Activated CD4-positive, alpha-beta T cell treated with anti-CD3 and anti-CD28 coated beads, Interleukin-2, Interleukin-4, amounts not matched to agents 100 ng/mL and 50 ng/mL, durations not matched to agents 16 hours and 8 hours (primary cell): ENCODE measurements at regions not wholly inside any gene's neighbourhood (a gene's known extent, or its start where the extent isn't known, plus 50 kb on each side); places are given as distances from the start of the nearest gene placed in this dataset.

Source experiments
- DNase-seq: peaks from one replicate; pipeline ENCODE4 v3.0.0-alpha.2; 2020; ENCODE audit warnings: low spot score

DNA sequence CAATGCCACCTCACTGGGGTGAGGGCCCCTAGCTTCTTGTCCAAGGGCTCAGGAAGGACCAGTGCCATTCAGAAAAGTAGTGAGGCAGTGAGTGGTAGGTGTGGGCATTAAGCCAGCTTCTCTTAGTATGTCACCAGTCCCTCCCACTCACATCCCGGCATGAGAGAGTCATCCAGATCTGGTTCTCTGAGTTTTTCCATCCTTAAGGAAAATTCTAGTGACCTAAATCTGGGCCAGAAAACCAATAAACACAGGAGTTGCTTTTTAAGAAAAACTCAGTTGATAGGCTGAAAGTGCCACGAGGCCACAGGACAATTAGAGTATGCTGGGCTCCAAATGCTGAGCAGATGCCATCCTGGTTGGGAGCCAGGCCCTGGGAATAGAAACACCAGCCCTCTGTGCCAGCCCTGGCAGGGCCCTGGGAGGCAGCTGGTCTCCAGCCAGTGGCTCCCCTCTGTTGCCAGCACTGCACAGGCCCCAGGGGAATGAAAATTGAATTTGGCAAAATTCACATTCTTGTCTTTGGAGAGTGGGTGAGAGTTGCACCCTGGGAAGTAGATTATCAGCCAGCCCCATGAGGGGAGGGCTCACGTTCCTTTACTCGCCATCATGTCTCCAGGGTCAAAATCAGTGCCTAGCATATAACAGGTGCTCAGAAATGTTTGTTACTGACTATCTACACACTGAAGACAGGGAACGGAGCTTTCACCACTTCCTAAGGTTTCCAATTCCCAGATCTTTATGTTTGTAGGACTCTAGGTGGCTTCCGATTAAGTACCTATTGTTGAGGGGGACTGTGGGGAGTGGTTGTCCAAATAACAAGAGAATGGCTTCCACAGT is 52.8 kb downstream of the FAM43A start:
- no peak for DNase-seq

- DNase-seq, result no peak
These were observed 54.0 kb downstream of the FAM43A start for GRCh38 chr3:194739498-194740284.

GRCh38 chr3:194740859-194741491 is 55.3 kb downstream of the FAM43A start:
- DNase-seq, result peak; percentile 31

DNA sequence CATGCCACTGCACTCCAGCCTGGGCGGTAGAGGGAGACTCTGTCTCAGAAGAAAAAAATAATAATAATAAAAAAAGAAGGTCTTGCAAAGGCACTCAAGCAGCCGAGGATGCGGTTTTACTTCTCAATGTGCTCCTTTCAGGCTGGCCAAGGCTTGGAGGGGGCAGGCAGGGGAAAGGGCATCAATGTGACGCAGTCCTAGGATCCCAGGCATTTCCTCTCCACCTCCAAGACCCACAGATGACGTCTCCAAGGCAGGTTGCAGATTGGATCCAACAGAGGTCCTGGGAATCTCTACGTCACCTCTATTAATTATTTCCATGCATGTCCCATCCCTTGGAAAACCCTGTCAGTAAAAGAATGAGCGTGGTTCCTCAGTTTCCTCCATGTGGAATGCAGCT is 56.2 kb downstream of the FAM43A start:
- DNase-seq, result no peak

DNA sequence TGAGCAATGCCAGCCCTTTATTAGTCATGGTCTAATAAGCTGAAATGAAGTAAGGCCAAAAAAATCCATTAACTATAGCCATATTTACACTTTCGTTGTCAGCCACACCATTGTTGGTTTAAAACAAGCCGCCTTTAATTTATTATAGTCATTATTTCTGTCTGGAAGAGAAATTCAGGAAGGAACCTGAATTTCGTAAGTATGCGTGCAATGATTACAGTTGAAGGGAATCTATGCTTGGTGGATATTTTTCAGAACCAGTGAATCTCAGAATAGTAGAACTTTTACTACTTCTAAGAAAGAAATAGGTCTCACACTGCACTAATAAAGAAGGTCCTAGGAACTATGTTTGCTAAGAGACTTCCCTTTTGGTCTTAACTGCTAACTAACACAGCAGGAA is 59.1 kb downstream of the FAM43A start:
- no peak for DNase-seq

DNA sequence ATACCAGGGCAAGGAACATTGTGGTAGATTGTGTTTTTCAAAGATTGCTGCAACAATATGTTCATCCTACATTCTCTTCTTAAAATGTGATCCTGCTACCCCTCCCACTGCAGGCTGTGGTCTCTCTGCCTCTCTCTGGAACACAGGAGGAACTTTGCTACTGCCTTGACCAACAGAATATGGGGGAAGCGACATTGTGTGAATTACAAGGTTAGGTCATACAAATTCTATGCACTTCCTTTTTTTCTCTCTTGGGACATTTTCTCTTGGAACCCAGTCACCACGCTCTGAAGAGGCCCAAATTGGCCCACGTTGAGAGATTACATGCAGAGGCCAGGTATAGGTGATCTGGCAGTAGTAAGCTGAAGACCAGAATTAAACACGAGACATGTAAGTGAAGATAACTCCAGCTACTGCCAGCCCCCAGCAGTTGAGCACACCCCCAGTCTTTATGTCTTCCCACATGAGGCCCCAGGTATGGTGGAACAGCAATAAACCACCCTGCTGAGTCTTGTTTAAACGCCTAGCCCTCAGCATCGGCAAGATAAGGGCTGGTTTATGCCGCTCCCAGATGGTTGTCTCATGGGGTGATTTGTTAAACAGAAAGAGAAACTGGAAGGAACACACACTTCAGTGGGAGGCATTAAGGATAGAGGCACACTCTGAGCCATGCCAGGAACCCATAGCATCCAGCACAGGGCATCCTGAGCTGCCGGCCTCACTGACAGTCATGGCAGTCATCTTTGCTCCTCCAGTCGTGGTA is 59.9 kb downstream of the FAM43A start:
- no peak for DNase-seq

DNA sequence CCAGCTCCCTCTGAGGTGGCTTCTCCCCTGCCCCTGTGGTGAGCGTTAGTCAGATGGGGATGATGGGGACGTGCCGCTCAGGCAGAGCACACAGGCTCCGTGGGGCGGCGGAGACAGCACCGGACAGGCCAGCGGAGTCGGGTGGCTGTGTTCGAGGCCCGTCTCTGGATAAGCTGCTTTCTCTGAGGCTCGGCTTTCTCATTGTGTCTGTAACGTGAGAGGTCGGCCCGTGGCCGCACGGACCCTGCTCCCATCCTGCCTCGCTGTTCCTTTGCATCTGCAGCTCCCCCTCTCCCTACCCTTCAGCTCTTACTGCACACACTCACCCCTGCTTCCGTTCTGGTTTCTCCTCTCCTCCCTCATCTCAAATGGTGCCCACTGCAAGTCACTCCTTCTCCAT is 62.5 kb downstream of the FAM43A start:
- no peak for DNase-seq

DNA sequence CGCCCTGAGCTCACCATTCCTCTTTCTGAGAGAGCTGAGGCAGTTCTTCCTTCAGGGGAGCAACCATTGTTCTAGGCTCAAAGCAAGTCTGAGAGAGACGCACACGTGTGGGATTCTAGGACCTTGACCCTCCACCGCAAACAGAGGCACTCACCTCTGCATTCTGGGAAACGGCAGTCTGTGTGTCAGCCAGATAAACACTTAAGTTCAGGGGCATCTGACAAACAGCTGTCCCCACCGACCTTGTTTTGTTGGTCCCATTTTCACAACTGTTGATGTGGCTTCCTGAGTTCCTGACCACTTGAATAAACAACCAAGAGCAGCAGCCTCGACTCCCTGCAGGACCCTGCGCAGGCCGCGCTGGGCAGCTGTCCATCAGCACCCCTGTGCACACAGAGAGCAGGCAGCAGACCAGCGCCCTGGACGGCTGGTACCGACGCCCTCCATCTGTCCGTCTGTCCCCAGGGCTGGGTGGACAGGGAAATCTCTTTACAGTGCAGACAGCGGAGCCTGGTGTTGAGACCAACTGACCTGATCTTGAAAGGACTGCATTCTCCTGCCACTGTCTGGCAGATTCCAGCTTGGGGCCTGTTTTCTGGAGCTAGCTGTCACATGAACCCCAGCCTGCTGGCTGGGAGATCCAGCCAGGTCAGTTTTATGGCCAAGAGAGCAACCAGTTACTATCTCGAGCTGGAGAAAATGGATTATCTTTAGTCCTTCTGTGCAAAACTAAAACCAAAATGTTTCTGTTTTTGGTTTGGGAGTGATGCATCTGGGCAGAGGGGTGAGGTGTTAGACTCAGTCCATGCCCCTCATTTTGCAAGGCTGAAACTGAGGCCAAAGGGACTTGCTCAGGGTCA is 64.2 kb downstream of the FAM43A start:
- DNase-seq, result no peak

GRCh38 chr3:194750491-194750828 is 64.8 kb downstream of the FAM43A start:
- DNase-seq, result no peak

GRCh38 chr3:194755671-194756459 is 70.2 kb downstream of the FAM43A start:
- DNase-seq, result no peak

- no peak for DNase-seq
These were observed 70.7 kb downstream of the FAM43A start for GRCh38 chr3:194756460-194756779.

- DNase-seq, result no peak
These were observed 71.2 kb downstream of the FAM43A start for GRCh38 chr3:194756791-194757325.

DNA sequence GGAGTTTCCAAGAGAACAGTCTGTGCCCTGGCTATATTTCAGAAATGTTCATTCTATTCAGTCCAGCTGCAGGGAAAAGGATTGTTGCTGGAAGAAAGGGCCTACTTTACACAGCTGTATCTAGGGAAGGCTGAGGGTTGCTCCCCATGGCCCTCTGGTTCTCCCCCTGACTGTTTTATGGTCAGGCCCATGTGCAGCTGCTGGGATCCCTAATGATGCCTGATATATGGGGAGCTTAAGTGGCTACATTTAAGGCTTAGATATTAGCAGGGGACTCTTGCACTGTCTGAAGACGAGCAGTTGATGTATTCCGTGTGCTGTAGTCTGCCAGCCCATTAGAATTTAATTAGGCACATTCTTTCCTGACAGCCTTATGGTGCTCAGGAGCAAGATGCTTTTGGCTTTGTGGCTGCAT is 72.0 kb downstream of the FAM43A start:
- DNase-seq, result no peak

GRCh38 chr3:194758716-194759115 is 73.0 kb downstream of the FAM43A start:
- no peak for DNase-seq

- no peak for DNase-seq
These were observed 74.9 kb downstream of the FAM43A start for GRCh38 chr3:194760494-194761137.

- DNase-seq, result no peak
These were observed 75.7 kb downstream of the FAM43A start for GRCh38 chr3:194761384-194761783.

- DNase-seq, result peak; percentile 7
These were observed 81.2 kb downstream of the FAM43A start for GRCh38 chr3:194766845-194767244.

- no peak for DNase-seq
These were observed 81.9 kb downstream of the FAM43A start for GRCh38 chr3:194767446-194768207.

DNA sequence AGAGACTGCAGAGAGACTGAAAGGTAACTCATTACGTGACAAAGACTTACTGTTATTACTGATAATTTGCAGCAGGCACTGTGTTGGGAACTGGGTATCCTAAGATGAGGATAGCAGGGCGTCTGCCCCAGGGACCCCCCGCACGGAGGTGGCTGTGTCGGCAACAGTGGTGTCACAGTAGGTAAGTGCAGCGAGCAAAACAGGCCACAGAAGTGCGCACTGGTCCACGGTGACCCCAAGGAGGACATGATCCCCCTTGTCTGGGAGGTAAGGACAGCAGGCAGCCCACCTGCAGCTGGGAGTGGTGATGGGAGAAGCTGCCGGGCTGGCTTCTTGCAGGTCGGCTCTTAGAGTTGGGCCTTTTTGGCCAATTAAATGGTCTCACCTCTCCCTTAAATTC is 82.9 kb downstream of the FAM43A start:
- no peak for DNase-seq
